Jurkat, Clone E6-1 (cell line): ENCODE measurements at regions not wholly inside any gene's neighbourhood (a gene's known extent, or its start where the extent isn't known, plus 50 kb on each side); places are given as distances from the start of the nearest gene placed in this dataset.

Experiments used
- DNase-seq: peaks from one replicate; pipeline ENCODE4 v3.0.0-alpha.2; 2011; ENCODE audit warnings: low read depth, low spot score
- H3K4me3 ChIP-seq: 2 replicates; pipeline ENCODE4 v1.5.1; 2011; ENCODE audit warnings: mild to moderate bottlenecking, low read length, control low read depth, moderate library complexity

DNA sequence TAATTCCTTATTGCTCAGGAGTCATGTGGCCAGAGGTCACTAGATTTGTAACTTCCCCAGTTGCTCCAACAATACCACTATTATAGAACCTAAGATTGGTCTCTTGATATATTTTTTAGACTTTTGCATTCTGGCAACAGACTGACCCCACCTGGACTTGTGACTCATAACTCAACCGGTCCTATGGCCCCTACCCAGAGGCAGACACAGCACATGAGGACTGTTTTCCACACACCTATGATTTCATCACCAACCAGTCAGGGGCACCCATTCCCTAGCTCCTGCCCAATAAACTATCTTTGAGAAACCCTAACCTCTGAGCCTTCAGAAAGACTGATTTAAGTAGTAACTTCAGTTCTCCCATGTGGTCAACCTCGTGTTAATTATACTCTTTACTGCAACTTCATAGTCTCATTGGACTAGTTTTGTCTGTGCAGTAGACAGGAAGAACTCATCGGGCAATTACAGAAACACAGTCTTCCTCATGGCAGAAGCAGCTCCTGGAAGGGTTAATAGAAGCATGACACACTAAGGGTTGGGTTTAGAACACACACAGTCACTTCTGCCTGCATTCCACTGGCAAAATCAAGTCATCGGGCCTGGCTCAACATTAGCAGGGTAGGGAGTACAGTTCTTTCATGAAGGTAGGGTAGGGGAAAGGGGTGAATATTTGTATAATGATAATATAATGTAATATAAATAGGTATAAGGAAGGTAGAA is 251.8 kb downstream of the UQCRFS1 start:
- H3K4me3 ChIP-seq, result no peak overlapping the region
- DNase-seq, result no peak

DNA sequence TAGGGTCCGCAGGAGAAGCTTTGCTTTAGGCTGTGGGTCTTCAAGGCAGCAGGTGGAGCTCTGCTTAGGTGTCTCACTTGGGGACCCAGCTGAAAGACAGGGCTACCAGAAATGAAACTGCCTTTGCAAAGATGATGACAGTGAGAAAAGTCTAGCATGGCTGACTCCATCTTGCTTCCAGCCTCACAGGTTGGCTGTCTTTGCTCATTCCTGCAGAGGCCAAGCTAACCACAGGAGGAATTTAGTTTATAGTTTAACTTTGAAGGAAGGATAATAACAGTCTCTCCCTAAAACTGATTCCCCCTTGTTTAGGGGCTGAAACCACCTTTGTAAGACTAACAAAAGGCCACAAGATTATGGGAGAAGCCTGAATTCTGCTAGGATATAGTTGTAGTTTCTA is 252.4 kb downstream of the UQCRFS1 start:
- no peak overlapping the region for H3K4me3 ChIP-seq
- DNase-seq, result no peak

GRCh38 chr19:28956961-28957360 is 256.0 kb downstream of the UQCRFS1 start:
- no peak for DNase-seq
- no peak overlapping the region for H3K4me3 ChIP-seq

DNA sequence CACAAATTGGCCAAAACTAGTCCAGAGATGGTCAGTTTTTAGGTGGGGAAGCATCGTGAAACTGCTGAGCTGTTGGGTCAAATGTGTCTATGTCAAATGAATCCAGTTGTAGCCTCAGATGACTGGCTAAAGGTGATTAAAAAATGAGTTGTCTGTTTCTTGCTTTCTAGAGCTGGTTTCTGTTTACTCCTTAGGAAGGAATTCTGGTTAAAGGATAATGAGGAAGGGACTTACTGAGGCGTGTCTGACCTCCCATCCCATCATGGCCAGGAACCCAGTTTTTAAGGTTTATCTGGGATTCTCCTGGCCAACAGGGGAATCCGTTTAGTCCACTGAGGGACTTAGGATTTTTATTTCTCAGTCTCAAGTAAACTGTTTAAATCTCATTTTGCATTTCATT is 256.5 kb downstream of the UQCRFS1 start:
- DNase-seq, result no peak
- no peak overlapping the region for H3K4me3 ChIP-seq

- H3K4me3 ChIP-seq, result no peak overlapping the region
- no peak for DNase-seq
These were observed 263.4 kb downstream of the UQCRFS1 start for GRCh38 chr19:28949535-28949934.

- DNase-seq, result no peak
- no peak overlapping the region for H3K4me3 ChIP-seq
These were observed 263.9 kb downstream of the UQCRFS1 start for GRCh38 chr19:28949027-28949426.

DNA sequence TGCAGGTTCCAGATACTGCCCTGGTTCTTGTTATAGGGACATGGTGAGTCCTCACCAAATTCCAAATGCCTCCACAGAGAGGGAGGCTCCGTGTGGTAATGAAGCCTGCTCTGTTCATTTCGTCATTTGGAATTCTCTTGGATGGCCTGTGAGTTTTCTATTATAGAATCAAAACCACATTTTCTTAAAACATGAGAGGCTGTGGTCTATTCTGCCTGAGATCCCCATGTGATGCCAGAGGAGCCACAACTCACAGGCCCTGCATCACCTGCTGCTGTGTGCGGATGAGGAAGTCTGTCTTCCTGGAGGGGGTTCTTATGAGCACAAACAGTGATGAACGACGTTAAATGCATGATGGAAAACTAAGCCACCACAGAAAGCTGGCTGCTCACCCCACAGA is 264.4 kb downstream of the UQCRFS1 start:
- no peak overlapping the region for H3K4me3 ChIP-seq
- peak; percentile 46 for DNase-seq

DNA sequence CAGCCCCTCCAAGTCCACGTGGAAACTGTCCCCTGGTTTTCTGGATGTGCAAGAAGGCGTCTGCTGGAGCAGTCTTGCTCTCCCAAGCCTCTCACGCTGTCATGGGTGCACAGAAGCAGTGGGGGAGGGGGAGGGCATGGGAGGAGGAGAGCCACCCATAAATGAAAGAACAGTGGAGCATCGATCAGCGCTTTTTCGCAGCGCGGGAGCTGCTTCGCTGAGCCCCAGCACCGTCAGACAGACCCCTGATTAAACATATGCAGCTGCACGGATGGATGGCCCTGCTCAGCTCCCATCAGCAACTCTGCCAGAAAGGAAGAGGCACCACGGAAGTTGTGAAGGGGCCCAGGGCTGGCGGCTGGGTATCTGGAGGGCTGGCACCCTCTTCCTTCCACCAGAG is 264.9 kb downstream of the UQCRFS1 start:
- no peak overlapping the region for H3K4me3 ChIP-seq
- DNase-seq, result no peak

GRCh38 chr19:28943651-28944050 is 269.3 kb downstream of the UQCRFS1 start:
- DNase-seq, result no peak

GRCh38 chr19:28941833-28942232 is 271.1 kb downstream of the UQCRFS1 start:
- no peak for DNase-seq
- H3K4me3 ChIP-seq, result no peak overlapping the region

More at GRCh38 chr19:28943651-28944050, 269.3 kb downstream of the UQCRFS1 start:
- H3K4me3 ChIP-seq, result no peak overlapping the region

DNA sequence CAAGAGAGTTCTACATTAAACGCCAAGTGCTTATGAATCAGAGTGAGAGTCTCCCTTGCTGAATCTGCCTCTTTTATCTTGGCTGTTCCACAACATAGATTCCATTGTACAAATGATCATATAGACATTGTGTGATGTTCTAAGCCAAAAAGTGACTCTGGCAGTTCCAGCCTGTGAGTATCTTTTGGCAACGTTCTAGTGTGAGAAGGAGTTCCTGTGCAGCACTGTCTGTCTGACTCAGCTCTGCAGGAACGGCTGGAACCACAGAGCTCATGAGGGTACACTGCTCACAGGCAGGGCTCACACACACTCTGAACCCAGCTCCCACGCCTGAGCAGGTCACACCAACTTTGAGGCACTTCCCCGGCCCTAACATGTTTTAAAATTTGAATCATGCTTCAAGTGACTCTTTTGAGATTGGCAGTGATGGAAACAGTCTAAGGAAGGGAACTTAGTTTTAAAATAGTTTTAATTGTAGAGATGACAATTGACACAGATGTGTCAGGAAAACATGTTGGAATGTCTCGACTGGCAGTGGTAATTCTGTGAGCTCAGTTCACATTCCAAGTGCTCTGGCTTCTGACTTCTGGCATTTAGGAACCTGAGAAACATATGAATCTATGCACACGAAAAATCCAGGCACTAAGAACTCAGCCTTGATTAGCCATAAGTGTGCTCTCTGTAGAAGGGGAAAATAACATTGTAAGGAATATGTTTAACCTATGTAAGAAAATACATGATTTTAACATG is 272.0 kb downstream of the UQCRFS1 start:
- H3K4me3 ChIP-seq, result no peak overlapping the region
- no peak for DNase-seq

DNA sequence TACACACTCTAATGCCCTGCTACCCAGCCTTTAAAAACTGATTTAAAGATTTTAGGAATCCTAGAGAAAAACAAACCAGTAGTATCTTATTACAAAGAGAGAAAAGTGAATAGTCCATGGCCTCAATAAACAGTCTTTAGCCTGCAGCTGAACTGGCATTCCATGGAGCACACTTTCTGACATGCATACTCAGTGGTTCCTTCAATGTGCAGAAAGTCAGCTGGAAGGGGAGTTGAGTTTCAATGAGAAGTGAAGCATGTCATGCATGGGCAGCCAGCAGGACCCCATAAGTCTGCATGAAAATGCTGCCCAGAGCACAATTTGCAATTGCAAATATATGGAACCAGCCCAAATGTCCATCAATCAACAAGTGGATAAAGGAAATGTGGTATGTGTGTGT is 273.7 kb downstream of the UQCRFS1 start:
- no peak for DNase-seq
- no peak overlapping the region for H3K4me3 ChIP-seq

DNA sequence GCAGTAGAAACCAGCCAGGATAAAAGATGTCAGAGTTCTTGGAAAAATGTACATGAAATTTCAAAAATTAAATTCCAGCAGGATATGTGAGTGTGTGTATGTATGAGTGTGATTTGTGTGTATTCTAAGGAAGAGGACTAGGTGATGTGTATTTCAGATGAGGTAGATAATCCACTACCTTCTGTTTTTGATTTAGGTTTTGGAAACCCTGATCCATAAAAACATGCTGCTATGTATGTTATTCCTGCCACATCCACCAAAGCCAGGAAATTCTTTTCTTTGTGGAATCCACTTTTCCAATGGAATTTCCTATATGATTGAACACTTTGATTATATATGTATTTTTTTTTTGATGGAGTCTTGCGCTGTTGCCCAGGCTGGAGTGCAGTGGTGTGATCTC is 276.9 kb downstream of the UQCRFS1 start:
- no peak overlapping the region for H3K4me3 ChIP-seq
- DNase-seq, result no peak

DNA sequence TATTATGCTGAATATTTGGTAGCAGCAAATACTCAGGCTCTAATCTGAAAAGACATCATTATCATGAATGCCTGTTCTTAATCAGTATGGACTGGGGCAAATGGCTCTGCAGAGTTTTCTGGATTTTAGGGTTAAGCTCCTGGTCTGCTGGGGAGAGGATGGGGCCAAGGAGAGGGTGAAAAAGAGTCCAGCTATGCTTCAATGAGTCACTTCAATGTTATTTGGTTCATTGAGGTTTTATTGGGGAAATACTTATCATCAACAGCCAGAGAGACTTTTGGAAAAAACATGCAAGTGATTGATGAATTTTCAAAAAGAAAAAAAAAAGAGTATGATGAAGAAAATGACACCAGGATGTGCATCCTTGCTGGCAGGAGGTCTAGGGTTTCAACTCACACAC is 278.3 kb downstream of the UQCRFS1 start:
- no peak overlapping the region for H3K4me3 ChIP-seq
- no peak for DNase-seq

- H3K4me3 ChIP-seq, result no peak overlapping the region
- no peak for DNase-seq
These were observed 279.9 kb downstream of the UQCRFS1 start for GRCh38 chr19:28933039-28933438.

- no peak for DNase-seq
- no peak overlapping the region for H3K4me3 ChIP-seq
These were observed 280.5 kb downstream of the UQCRFS1 start for GRCh38 chr19:28932446-28932845.

DNA sequence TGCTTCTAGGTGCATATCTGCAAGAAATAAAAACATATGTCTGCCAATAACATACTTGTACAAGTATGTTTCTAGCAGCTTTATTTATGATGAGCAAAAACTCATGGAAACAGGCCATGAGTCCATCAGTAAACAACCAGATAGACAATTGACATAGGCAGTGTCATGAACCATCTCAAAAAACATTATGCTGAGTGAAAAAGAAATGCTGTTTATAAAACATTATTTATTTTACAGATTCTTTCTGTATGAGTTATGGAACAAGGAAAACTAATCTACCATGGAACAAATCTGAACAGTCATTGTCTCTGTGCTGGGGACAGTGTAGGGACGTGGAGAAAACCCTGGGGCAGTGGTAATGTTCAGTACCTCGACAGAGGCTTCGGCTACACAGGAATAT is 283.9 kb downstream of the UQCRFS1 start:
- no peak overlapping the region for H3K4me3 ChIP-seq

DNA sequence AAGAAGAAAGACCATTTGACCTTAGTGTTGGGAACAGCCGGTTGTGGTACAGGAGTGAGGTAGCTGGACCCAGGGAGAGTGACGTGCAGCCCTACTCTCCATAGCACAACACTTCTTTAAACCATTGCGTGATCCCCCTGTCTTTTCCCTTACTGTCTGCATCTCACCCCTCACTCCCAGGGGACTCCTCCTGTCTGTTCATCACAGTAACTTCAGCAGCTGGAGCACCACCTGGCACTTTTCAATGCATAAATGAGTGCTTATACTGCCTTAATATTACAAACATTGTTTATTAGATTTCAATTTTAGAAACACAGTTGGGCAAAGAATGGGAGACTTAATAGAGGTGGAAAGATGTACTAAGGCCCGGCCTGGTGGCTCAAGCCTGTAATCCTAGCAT is 285.5 kb downstream of the UQCRFS1 start:
- no peak for DNase-seq
- H3K4me3 ChIP-seq, result no peak overlapping the region

More for the DNA sequence above, 283.9 kb downstream of the UQCRFS1 start:
- no peak for DNase-seq

DNA sequence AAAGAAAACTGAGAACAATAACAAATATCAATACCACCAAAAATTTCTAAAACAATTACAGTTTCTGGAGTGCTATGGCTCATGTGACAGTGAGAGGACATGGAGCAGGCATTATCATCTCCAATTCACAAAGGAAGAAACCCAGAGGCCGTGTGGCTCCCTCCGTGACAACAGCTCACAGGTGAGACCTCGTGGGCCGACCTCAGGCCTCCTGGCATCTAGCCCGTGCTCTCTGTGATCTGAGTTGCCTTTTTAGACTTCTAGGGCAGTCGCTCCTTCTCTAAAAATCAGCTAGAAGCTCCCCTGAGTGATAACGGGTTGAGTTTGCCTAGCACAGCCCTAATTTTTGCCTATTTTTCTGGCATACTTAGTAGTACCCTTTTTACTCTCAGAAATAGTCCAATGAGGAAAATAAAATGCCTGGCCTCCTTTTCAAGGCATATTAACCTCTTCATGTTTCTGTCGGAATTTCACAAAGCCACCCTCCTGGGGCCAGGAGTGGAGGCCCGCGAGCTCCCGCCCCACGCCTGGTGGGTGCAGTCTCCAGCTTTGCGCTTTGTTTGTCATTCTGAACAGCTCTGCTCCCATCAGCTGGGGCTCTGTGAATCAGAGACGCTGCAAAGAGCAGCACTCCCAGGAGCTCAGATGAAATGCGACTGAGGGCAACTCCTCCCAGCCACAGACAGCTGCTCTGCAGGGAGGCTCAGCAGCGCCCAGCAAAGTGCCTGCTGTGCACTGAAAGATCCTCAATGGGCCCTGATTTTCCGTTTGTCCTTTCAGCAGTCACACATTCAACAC is 292.5 kb downstream of the UQCRFS1 start:
- H3K4me3 ChIP-seq, result no peak overlapping the region
- no peak for DNase-seq

- DNase-seq, result no peak
- H3K4me3 ChIP-seq, result no peak overlapping the region
These were observed 295.3 kb downstream of the UQCRFS1 start for GRCh38 chr19:28917621-28918020.
